Rectal smooth muscle tissue (tissue), 1 donor: ENCODE measurements at regions not wholly inside any gene's neighbourhood (a gene's known extent, or its start where the extent isn't known, plus 50 kb on each side); places are given as distances from the start of the nearest gene placed in this dataset.
"Not testable (repeated sequence)": the region's sequence is repeated elsewhere in the genome, so short reads cannot be mapped to it uniquely, and the experiment has no call there.

Experiments
- H3K27ac ChIP-seq: one replicate; pipeline ENCODE4 v1.7.0; 2013; ENCODE audit warnings: low read depth, low read length, inconsistent platforms
- H3K27me3 ChIP-seq: one replicate; pipeline ENCODE4 v1.7.0; 2013; ENCODE audit warnings: low read length; ENCODE audit not compliant: control insufficient read depth, insufficient read depth
- H3K36me3 ChIP-seq: one replicate; pipeline ENCODE4 v1.7.0; 2013; ENCODE audit warnings: low read length; ENCODE audit not compliant: control insufficient read depth, insufficient read depth
- H3K4me1 ChIP-seq: one replicate; pipeline ENCODE4 v1.7.0; 2013; ENCODE audit warnings: low read length; ENCODE audit not compliant: control insufficient read depth, insufficient read depth
- H3K4me3 ChIP-seq: one replicate; pipeline ENCODE4 v1.7.0; 2013; ENCODE audit warnings: low read length
- H3K9ac ChIP-seq: one replicate; pipeline ENCODE4 v1.7.0; 2013; ENCODE audit warnings: low read length

DNA sequence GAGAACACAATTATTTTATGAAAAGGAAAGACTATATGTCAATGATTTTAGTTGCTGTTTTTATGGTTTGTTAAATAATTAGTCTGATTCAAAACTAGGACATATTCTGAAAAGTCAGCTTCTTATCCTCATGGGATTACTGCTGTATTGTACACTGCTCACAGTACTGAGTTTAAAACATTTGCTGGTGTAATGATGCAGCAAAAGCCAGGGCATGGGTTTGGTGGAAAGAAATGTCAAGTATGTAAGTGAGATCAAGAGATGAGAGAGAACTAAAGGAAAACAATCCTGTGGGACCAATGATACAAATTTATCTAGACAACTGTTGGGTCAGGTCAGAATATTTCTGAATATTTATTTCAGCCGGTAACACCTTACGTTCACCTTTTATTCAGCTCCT, 210.1 kb upstream of the ARHGEF26 start:
- Histone ChIP-seq H3K9ac (no peak overlapping the region), H3K4me3 (no peak overlapping the region), H3K27me3 (no peaks in the 10 kb centered on the region), H3K4me1 (no peaks in the 10 kb centered on the region), H3K27ac (no peak overlapping the region), H3K36me3 (no peaks in the 10 kb centered on the region)

DNA sequence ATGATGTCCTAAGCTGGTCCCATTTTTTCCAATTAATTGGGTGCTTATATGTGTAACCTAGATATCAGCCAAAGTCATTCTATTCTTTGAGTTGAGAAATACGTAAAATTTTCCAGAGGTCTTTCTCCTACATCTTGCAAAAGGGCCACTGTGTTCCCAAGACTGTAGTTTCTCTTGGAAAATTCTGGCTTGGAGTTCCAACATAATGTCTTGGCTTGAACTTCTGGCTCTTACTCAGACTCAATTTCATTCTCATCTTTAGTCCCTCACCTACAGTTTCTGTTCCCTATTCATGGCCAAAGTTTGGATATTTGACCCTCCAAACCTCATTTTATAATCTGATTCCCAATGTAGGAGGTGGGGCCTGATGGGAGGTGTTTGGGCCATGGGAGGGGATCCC, 201.4 kb upstream of the ARHGEF26 start:
- no peaks in the 10 kb centered on the region for H3K4me1 ChIP-seq
- H3K4me3 ChIP-seq, result no peak overlapping the region
- no peak overlapping the region for H3K9ac ChIP-seq

DNA sequence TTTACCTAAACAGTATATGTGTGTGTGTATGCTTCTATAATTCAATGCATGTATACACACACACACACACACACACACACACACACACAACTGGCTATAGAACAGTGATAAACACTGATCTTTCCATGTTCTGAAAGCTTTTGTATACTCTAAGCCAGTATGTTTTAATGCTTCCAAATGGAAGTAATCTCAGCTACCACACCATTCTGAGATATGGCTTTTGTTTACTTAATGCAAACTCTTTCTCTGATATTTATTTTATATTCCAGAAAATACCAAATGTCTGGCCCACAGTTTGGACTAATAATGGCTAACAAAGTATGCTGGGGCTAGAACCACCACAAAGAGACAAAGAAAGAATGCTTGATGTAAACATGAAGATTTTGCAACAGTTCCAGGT, 199.4 kb upstream of the ARHGEF26 start:
- H3K4me3 ChIP-seq, result no peak overlapping the region
- H3K9ac ChIP-seq, result no peak overlapping the region
- no peaks in the 10 kb centered on the region for H3K36me3 ChIP-seq
- no peaks in the 10 kb centered on the region for H3K4me1 ChIP-seq
- H3K27ac ChIP-seq, result no peak overlapping the region
- no peaks in the 10 kb centered on the region for H3K27me3 ChIP-seq

More for the DNA sequence above, 201.4 kb upstream of the ARHGEF26 start:
- Histone ChIP-seq H3K36me3 (no peaks in the 10 kb centered on the region), H3K27me3 (no peaks in the 10 kb centered on the region), H3K27ac (no peak overlapping the region)

DNA sequence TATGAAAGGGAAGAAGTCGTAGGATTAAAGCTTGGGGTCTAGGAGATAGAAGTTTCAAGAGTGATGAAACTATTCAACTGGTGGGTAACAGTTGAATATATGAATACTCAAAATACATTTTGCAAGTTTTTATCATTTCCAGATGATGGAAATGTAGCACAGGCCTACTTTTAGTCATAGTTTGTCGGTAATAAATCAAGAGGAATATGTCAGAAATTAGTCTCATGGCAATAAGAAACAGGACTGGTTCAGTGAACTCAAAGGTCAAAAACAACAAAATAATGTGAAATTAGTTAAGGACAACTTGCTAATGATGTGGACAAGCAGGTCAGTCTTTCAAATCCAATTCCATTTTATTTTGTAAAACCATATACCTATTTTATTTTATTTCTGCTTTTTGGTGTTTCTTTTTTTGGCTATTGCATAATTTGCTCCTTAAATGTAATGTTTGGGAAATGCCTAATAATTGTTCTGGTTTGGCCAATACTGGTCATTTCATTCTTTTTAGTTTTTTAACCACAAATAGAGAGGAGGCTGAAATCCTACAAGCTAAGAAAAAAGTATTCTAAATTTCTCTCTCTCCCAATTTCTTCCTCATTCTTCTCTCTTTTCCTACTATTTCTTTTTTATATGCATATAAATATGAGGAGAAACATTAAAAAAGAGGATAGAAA, 195.2 kb upstream of the ARHGEF26 start:
- Histone ChIP-seq H3K4me3 (no peak overlapping the region), H3K27ac (no peak overlapping the region), H3K4me1 (no peaks in the 10 kb centered on the region), H3K27me3 (no peaks in the 10 kb centered on the region), H3K36me3 (no peaks in the 10 kb centered on the region), H3K9ac (no peak overlapping the region)

DNA sequence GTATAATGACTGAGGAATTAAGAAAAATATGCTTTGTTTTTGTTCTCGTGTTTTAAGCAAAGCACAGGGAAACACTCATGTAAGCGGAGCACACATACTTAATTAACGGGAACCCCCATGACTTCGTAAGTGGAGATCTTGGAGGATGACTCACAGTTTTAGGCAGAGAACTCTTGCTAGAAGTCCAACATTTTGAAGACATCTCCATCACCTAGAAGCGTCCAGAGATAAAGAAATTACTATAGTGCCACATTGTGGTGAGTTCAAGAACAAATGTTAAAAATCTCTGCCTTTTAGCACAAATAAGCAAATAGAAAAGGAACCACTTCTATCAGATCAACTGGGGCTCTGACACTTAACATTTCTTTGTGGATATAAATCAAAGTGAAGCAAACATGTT, 194.1 kb upstream of the ARHGEF26 start:
- Histone ChIP-seq H3K9ac (no peak overlapping the region), H3K27ac (no peak overlapping the region), H3K4me1 (no peaks in the 10 kb centered on the region), H3K4me3 (no peak overlapping the region), H3K27me3 (no peaks in the 10 kb centered on the region), H3K36me3 (no peaks in the 10 kb centered on the region)

DNA sequence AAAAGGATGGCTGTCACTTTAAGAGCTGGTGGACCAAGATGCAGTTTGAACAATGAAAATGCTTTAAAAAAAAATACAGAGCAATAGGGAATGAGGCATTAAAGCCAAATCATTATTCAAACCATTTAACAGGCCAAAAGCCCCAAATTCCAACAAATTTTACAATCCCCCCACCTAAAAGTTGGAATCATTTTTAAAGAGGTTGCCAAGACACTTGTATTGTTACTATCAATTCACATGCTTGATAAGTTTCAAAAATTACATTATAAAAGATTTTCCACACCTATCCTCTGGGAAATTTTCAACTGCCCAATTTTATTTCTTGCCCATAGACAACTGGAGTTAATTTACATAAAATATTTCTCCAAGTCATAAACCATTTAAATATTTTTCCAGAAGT, 192.3 kb upstream of the ARHGEF26 start:
- H3K36me3 ChIP-seq, result no peaks in the 10 kb centered on the region
- H3K27me3 ChIP-seq, result no peaks in the 10 kb centered on the region
- no peak overlapping the region for H3K9ac ChIP-seq
- no peak overlapping the region for H3K27ac ChIP-seq
- H3K4me1 ChIP-seq, result no peaks in the 10 kb centered on the region
- H3K4me3 ChIP-seq, result no peak overlapping the region

DNA sequence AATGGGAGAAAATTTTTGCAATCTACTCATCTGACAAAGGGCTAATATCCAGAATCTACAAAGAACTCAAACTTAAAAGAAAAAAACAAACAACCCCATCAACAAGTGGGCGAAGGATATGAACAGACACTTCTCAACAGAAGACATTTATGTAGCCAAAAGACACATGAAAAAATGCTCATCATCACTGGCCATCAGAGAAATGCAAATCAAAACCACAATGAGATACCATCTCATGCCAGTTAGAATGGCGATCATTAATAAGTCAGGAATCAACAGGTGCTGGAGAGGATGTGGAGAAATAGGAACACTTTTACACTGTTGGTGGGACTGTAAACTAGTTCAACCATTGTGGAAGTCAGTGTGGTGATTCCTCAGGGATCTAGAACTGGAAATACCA, 187.7 kb upstream of the ARHGEF26 start:
- H3K27me3 ChIP-seq, H3K36me3 ChIP-seq, H3K27ac ChIP-seq, H3K4me3 ChIP-seq, H3K9ac ChIP-seq, H3K4me1 ChIP-seq: not testable (repeated sequence)

DNA sequence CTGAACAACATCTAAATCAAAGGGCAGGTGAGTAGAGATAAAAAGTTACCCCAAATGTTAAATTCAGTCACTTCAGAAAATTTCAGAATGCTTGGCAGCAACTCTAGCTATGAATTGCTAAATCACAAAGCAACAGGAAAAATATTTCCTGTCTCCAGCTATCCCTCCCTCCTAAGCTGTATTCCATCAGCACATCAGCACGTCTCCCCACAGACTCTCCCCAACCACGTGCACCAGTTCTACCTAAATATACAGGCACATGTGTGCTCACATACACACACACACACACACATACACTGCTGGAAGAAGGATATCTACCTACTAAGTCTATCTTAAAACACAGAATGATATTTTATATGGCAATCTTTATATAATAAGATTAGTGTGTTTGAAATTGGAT, 177.1 kb upstream of the ARHGEF26 start:
- H3K4me3 ChIP-seq, result no peak overlapping the region
- no peaks in the 10 kb centered on the region for H3K4me1 ChIP-seq
- H3K27me3 ChIP-seq, result no peaks in the 10 kb centered on the region
- no peaks in the 10 kb centered on the region for H3K36me3 ChIP-seq
- H3K9ac ChIP-seq, result no peak overlapping the region
- no peak overlapping the region for H3K27ac ChIP-seq

DNA sequence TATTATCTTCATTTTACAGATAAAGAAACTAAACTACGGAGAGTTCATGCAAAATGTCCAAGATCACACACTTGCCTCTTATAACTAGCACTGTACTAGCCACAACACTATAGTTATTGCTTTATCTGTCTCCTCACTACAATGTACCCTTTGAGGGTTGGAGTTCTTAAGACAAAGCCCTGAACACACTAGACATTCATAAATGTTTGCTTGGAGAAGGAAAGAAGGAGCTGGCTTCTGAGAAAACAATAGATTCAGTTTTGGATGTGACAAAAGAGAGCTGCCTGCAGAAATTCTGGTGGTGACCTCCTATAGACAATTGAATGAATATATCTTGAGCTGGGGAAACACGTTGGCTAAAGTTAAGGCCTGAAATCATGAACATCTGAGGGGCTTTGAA, 169.9 kb upstream of the ARHGEF26 start:
- no peaks in the 10 kb centered on the region for H3K27me3 ChIP-seq
- H3K9ac ChIP-seq, result no peak overlapping the region
- no peaks in the 10 kb centered on the region for H3K4me1 ChIP-seq
- H3K27ac ChIP-seq, result no peak overlapping the region
- H3K36me3 ChIP-seq, result no peaks in the 10 kb centered on the region
- H3K4me3 ChIP-seq, result no peak overlapping the region

DNA sequence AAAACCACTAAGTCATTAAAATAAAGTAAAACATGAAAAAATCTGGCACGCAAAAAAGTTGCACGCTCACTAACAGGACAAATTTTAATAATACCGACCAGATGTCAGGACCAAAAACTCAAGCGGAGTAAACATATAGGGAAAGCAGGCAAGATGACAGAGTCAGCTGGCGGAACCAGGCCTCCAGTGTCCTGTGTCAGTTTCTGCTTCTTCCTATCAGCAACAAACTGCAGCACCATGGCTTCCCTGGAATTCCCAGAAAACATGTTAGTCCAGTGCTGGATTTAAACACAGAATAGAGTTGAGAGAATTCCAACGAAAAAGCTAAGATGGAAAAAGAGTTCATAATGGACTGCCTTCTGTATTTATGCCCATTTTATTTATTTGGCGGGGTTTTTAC, 169.1 kb upstream of the ARHGEF26 start:
- Histone ChIP-seq H3K4me1 (no peaks in the 10 kb centered on the region), H3K27me3 (no peaks in the 10 kb centered on the region), H3K9ac (no peak overlapping the region), H3K4me3 (no peak overlapping the region), H3K27ac (no peak overlapping the region), H3K36me3 (no peaks in the 10 kb centered on the region)

DNA sequence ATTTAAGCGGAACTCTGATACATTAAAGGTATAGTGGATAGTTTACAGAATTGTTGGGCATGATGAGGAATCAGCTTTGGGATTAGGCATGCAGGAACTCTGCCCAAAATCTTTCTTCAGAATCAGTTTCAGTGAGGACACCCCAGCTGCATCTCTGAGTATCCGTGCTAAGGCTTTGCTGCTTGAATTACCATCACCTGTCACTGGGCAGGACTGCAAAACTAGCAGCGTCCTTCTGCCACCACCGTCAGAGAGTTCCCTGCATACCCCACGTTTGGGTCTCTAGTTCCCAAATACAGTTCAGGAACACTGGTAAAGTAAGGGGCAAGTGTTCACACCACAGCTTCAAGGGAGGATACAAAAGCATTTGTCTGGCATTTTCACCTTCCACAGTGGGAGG, 164.6 kb upstream of the ARHGEF26 start:
- Histone ChIP-seq H3K27me3 (no peaks in the 10 kb centered on the region), H3K27ac (no peak overlapping the region), H3K4me3 (no peak overlapping the region), H3K9ac (no peak overlapping the region), H3K36me3 (no peaks in the 10 kb centered on the region), H3K4me1 (peaks cover 2% of the 10 kb centered on the region)

DNA sequence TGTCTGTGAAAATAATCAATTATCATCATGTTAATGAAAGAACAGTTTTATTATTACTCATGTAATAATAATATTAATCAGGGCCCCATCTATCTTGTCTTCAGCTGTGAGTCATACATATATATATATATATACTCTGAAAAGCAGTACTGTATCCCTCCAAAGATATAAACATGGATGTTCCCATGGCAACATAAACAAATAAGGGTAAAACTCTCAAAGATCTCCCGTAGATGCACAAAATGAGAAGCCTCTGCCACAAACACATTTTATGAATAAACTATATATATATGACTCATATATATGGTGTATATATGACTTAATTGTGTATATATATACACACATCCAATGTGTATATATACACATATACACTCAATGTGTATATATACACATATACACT, 163.8 kb upstream of the ARHGEF26 start:
- Histone ChIP-seq H3K27me3 (no peaks in the 10 kb centered on the region), H3K36me3 (no peaks in the 10 kb centered on the region), H3K27ac (no peak overlapping the region), H3K4me1 (peaks cover 2% of the 10 kb centered on the region), H3K4me3 (no peak overlapping the region), H3K9ac (no peak overlapping the region)

DNA sequence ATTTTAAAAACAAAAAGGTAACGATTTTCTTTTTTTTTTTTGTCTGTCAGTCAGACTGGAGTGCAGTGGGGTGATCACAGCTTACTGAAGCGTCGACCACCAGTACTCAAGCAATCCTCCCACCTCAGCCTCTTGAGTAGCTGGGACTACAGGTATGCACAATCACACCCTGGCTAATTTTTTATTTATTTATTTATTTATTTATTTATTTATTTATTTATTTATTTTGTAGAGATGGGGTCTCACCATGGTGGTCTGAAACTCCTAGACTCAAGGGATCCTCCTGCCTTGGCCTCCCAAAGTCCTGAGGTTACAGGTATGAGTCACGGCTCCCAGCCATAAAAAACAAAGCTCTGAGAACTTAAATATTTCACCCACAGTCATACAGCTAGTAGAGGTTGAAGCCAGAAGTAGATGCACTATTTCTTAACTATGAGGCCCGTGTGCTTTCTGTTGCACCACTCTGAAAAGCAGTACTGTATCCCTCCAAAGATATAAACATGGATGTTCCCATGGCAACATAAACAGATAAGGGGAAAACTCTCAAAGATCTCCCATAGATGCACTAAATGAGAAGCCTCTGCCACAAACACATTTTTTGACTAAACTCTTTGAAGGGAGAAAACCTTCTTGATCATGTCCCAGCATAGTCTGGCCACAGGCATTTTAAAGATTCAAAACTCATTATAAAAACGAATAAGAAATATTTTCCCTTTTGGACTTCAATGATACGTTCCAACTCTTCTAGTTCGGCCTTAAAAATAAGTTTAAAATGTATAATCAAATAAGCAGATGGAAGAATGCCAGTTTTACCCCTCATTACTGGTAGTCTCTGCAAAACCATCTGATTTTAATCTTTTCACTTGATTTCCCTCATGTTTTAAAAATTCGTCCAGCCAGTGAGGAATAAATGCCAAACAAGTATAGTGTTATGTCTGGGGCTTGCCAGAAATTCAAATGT, 162.3 kb upstream of the ARHGEF26 start:
- Histone ChIP-seq H3K9ac (no peak overlapping the region), H3K4me3 (no peak overlapping the region), H3K36me3 (no peaks in the 10 kb centered on the region), H3K27ac (no peak overlapping the region), H3K27me3 (no peaks in the 10 kb centered on the region), H3K4me1 (peaks cover 2% of the 10 kb centered on the region)
